Activated naive CD8-positive, alpha-beta T cell treated with anti-CD3 and anti-CD28 coated beads, Interleukin-2, amount 50 U/mL, for 16 hours (primary cell): ENCODE measurements at regions not wholly inside any gene's neighbourhood (a gene's known extent, or its start where the extent isn't known, plus 50 kb on each side); places are given as distances from the start of the nearest gene placed in this dataset.

ENCODE experiments used
- DNase-seq: peaks from one replicate; pipeline ENCODE4 v3.0.0-alpha.2; 2020; ENCODE audit warnings: low read depth, low spot score

GRCh38 chrX:11952176-11952720 lies 186.0 kb upstream of the FRMPD4 start:
- no peak for DNase-seq

GRCh38 chrX:11953615-11954014 lies 184.7 kb upstream of the FRMPD4 start:
- no peak for DNase-seq

DNA sequence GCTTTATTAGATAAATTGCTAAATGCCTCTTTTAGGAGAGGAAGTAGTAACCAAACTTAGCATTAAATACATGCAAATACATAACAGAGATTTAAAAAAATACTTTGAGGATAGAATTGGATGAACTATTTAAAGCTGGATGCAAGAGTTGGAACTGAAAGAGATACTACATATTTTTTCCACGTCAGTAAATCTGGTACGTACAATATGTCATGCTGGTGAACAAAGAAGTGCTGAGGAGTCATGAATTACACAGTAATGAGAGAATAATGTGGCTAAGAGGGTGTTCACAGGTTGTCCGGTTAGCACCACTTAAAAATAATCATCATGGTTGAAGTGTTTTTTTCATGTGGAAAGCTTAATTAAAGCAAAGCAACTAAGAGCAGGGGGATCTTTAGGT lies 184.1 kb upstream of the FRMPD4 start:
- DNase-seq: no peak

- DNase-seq: no peak
Measured at GRCh38 chrX:11960031-11960430, 178.2 kb upstream of the FRMPD4 start.

GRCh38 chrX:11965436-11965835 lies 172.8 kb upstream of the FRMPD4 start:
- DNase-seq: no peak

GRCh38 chrX:11967986-11968869 lies 170.0 kb upstream of the FRMPD4 start:
- no peak for DNase-seq

- DNase-seq: no peak
Measured at GRCh38 chrX:11968991-11969390, 169.3 kb upstream of the FRMPD4 start.

- no peak for DNase-seq
Measured at GRCh38 chrX:11970578-11971359, 167.5 kb upstream of the FRMPD4 start.

DNA sequence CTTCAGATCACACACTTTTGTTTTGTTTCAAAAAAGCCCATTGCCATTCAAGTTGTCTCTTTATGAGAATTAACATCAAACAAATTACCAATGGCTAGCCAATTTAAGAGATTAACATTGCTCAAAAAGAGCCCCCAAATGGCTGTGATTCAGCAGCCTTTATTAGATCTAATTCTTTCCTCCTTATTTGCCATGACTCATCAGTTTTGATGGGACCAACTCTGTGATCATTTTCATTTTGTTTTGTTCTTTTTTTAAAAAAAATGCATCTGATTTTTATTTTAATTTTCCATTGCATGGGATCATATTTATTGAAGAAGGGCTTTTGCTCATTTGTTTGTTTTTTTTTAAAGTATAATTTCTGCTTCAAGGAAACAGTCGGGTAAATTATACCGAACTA lies 161.6 kb upstream of the FRMPD4 start:
- no peak for DNase-seq

GRCh38 chrX:11992271-11992670 lies 146.0 kb upstream of the FRMPD4 start:
- no peak for DNase-seq

DNA sequence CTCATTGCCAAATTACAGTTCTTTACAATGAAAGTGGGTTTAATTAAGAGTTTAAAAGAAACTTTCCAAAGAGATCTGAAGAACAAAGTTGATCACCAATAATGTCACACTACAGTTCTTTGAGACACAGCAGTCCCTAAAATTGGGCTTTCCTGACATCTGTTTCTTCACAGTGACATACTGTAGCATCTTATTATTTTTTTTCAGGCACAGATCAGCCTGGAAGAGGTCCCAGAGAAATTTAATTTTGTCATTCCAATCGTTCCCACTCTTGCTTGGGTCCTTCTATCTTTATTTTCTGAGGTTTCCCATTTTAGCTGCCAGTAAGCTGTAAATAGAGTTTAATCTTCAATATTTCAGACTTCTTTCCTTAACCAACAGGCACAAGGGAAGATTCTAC lies 143.1 kb upstream of the FRMPD4 start:
- DNase-seq: no peak

GRCh38 chrX:11996810-11997209 lies 141.5 kb upstream of the FRMPD4 start:
- DNase-seq: no peak

DNA sequence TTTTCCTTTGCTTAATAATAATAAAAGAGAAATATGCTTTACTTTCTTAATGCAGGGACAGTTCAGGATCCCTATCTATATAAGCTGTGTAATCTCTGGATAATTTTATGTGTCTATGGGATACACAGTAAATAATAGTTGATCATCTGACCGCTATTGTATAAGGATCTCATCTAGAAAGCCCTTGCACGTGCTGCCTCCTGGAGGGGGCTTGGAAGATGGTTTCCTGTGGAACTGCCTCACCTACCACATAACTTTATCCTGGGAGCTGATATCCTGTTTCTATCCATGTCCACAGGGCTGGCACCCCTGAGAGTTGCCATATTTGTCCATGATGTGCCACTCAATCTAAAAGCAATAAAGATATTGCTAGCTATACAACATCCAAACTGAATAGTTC lies 139.3 kb upstream of the FRMPD4 start:
- DNase-seq: no peak

GRCh38 chrX:12002876-12003275 lies 135.4 kb upstream of the FRMPD4 start:
- DNase-seq: no peak

GRCh38 chrX:12007881-12008280 lies 130.4 kb upstream of the FRMPD4 start:
- DNase-seq: no peak

- no peak for DNase-seq
Measured at GRCh38 chrX:12010436-12010835, 127.8 kb upstream of the FRMPD4 start.

DNA sequence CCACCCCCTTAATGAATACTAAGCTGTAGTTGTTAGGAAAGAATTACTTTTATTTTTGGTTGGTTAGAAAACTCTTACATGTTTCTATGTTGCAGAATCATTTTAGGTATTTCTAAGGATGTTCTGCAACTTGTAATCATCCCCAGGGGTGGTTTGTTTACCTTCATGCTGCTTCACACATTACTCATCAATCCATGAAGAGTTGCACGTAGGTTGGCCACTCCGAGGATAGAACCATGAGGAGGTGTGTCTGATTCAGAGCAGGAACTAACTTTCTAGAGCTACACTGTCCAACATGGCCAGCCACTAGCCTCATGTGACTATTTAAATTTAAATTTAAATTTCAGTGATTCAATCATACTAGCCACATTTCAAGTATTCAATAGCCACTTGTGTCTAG lies 127.2 kb upstream of the FRMPD4 start:
- DNase-seq: no peak

- no peak for DNase-seq
Measured at GRCh38 chrX:12013211-12013618, 125.1 kb upstream of the FRMPD4 start.

GRCh38 chrX:12021698-12022097 lies 116.6 kb upstream of the FRMPD4 start:
- DNase-seq: no peak

GRCh38 chrX:12026481-12026880 lies 111.8 kb upstream of the FRMPD4 start:
- no peak for DNase-seq

DNA sequence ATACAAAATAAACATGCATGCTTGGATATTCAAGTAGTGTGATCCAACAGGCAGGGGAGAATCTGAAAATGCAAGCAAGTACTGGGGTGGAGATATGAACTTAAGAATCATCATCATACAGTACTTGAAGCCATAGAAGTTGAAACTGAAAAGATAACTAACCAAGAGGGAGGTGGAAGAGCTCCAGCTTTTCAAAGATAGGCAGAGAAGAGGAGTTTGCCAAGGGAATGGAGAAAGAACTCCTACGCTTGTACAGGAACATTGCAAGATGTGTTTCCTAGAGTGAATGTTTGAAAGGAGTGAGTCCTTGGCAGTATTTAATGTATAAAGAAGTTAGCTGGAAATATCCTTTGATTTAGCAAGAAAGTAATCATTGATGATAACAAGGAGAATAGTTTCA lies 106.2 kb upstream of the FRMPD4 start:
- DNase-seq: no peak

GRCh38 chrX:12034741-12035140 lies 103.5 kb upstream of the FRMPD4 start:
- no peak for DNase-seq

- no peak for DNase-seq
Measured at GRCh38 chrX:12042615-12043014, 95.7 kb upstream of the FRMPD4 start.
